ENCODE measurements at regions not wholly inside any gene's neighbourhood (a gene's known extent, or its start where the extent isn't known, plus 50 kb on each side); places are given as distances from the start of the nearest gene placed in this dataset.
"Not testable (repeated sequence)": the region's sequence is repeated elsewhere in the genome, so short reads cannot be mapped to it uniquely, and the experiment has no call there.

DNA sequence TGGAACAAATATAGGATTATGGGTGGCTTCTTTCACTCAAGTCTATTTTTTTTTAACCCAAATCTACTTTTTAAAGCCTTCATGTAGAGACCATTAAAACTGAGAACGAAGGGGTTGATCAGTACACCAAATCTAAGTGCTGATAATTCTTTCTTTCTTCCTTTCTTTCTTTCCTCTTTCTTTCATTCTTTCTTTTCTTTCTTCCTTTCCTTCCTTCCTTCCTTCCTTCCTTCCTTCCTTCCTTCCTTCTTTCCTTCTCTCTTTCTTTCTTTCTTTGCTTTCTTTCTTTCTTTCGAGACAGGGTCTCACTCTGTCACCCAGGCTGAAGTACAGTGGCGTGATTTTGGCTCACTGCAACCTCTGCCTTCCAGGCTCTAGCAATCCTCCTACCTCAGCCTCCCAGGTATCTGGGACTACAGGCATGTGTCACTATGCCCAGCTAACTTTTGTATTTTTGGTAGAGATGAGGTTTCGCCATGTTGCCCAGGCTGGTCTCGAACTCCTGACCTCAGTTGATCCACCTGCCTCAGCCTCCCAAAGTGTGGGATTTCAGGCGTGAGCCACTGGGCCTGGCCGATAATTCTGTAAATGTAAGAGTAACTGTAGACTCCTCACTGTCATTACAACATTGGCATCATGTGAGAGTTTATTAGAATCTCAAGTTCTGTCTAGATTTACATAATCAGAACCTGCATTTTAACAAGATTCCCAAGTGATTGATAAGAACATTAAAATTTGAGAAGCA, 236.4 kb downstream of the TFEC start:
- DNase-seq (ENCODE audit: low read depth in 2 of 3, low spot score in 1 of 3), result no peak

DNA sequence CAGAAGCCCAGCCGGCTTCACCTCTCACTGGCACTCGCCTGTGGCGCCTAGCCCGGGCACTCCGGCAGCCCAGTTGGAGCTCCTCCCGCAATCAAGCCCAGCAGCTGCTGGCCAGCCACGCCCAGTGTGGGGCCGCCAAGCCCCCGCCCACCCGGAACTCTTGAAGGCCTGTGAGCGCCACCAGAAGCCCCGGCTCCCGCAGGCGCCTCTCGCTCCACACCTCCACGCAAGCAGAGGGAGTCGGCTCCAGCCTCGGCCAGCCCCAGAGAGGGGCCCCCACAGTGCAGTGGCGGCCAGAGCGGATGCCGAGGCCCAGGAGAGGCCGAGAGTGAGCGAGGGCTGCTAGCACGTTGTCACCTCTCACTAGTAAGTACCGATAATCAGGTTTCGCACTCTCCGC, 240.7 kb downstream of the TFEC start:
- DNase-seq (ENCODE audit: low read depth in 2 of 3, low spot score in 1 of 3), result no peak

DNA sequence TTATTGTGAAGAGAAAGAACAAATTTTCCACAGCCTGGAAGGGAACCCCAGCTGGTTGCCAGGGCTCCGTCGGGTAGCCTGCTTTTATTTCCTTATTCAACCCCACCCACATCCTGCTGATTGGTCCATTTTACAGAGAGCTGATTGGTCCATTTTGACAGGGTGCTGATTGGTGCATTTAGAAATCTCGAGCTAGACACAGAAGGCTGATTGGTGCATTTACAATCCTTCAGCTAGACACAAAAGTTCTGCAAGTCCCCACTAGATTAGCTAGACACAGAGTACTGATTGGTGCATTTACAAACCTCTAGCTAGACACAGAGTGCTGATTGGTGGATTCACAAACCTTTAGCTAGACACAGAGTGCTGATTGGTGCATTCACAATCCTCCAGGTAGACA, 241.1 kb downstream of the TFEC start:
- not testable (repeated sequence) for DNase-seq (ENCODE audit: low read depth in 2 of 3, low spot score in 1 of 3)

DNA sequence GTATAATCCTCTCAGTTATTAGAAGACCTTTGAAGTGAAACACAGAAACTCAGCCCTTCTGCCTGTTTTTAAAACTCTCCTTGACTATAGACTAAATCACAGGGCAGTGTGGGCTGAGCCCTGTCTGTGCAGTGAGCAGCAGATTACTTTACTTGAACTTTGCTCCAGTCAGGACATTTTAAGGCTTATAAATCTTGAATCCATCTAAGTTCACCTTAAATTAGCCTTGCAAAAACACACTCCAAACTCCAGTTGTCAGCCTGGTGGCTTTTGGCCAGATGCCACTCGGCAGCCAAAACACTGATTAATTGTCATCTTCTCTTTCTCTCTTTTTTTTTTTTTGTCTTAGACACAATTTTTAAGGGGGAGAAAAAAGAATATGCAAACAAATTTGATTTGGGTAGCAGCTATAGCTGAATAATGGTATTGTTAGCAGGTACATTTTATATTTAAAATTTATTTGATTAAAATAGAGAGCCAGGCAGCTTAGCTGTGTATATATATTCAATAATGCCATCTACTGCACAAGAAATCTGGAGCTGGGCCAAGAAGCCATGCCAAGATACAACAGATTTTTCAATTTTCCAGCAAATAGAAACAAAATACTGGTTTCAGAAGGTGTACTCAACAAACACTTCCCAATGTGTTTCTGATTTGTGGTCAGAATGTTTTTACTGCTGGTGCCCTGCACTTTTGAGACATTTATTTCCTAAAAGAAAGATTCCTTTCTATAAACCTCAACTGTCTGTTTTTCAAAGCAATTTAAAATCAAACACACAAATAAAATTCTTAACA, 247.7 kb downstream of the TFEC start:
- no peak for DNase-seq (ENCODE audit: low read depth in 2 of 3, low spot score in 1 of 3)

DNA sequence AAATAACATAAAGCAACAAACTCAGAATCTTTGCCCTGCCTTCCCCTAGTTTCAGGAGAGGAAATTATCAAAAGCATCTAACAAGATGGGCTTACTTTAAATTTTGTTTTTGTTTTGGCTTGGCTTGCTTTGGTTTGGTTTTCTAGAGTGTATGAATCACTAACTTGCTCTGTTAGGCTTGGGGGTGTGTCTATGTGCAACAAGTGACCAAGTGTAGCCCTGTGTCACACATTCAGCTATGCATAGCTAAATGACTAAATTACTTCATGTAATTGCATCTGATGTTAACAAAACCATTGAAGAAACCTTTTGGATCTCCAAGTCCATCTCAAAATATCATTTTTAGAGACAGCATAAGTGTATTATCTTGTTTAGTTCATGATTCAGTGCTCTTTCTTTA, 251.0 kb downstream of the TFEC start:
- no peak for DNase-seq (ENCODE audit: low read depth in 2 of 3, low spot score in 1 of 3)

DNA sequence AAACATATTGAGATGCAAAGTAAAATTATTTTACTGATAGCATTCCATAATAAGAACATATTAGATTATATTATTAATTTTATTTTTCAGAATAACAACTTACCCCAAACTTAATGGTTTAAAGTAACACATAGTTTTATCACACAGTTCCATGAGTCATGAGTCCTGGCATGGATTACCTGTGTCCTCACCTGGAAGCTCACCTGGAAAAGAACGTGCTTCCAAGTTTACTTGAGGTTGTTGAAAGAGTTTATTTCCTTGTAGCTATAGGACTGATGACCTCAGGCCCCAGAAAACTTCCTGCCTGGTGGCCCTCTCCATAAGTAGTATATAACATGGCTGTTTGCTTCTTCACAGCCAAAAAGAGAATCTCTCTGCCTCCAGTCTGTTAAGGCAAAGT, 254.6 kb downstream of the TFEC start:
- no peak for DNase-seq (ENCODE audit: low read depth in 2 of 3, low spot score in 1 of 3)

DNA sequence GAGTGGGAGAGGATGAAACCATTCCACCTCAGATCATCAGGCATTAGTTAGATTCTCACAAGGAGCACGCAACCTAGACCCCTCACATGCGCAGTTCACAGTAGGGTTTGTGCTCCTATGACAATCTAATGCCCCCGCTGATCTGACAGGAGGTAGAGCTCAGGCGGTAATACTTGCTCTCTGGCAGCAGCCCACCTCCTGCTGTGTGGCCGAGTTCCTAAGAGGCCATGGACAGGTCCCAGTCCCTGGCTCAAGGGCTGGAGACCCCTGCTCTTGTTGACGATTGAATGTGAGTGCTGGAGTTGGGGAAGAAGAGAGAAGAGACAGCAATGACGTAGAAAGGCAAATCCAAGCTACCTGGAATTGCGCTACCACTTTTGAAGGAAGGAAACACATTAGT, 267.2 kb downstream of the TFEC start:
- no peak for DNase-seq (ENCODE audit: low read depth in 2 of 3, low spot score in 1 of 3)

DNA sequence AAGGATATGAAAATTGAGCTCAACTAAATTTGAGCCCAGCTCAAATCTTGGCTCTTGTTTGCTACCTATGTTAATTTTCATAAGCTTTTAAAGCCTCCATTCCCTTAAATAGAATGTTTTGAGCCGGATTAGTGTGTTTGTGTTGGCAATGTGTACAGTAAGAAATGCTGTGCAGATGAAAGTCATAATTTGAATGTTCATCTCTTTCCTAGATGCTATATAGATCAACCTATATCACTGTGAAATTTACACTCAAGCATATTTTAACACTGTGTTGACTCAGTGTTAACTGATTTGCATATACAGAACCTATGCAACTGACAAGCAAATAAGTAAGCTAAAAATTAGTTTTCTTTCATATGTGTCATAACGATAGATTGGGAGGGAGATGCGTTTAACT, 272.5 kb downstream of the TFEC start:
- no peak for DNase-seq (ENCODE audit: low read depth in 2 of 3, low spot score in 1 of 3)

DNA sequence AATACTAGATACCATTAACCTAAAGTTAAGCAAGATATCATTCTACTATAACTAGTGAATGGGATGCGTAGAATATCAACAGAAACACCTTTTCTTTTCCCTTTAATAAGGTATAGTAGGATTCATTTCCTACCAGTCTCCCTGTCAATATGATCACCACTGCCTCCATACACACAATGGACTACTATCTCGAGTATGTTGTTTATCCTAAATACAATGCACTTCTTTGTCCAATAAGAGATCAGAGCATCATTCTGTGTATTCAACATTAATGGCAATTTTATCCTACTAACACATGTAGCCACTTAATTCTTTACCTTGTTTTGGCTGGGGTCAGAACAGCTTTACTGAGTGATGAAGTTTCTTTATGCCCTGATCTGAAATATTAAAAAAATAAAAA, 276.3 kb downstream of the TFEC start:
- DNase-seq (ENCODE audit: low read depth in 2 of 3, low spot score in 1 of 3), result no peak

DNA sequence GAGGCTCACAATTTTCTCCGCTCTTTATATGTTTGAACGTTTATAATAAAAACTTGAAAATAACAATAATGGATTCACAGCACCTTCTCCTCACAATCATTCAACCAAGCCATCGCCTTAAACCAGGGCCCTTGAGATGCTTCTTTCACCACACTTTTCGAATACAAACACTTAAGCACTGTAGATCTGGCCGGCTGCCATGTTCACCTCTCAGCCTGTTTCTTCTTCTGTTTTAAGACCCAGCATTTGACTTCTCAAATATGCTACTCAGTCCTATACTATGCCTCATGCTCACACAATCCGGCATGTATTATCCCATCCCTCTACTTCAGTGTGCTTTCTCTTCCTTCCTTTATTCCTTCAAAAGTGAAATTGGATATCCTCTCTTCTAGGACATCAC, 280.6 kb downstream of the TFEC start:
- no peak for DNase-seq (ENCODE audit: low read depth in 2 of 3, low spot score in 1 of 3)

DNA sequence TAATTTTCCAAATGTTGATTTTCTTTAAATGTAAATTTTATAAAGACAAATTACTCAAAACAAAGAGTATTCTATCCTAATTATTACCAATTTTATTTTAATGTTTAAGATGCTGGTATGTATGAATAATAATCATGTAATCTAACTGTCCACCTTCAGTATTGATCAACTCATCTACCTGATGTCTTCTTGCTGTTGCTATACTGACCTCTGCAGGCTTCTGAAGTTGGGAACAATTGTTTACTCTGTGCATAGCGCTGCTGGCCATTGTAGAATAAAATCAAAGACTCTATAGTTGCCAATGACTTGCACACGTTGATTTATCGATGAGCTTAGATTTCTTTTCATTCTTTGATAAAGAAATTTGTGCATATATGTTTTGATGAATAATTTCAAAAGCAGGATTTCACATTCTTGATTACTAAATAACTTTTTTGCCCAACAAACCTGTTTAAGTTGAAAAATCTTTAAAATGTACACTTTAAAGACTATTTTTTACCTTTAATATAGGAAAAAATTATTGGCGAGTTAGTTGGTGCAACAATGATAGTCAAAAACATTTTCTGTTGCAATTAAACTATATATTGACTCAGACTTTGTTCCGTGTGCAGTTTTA, 282.3 kb downstream of the TFEC start:
- DNase-seq (ENCODE audit: low read depth in 2 of 3, low spot score in 1 of 3), result no peak

DNA sequence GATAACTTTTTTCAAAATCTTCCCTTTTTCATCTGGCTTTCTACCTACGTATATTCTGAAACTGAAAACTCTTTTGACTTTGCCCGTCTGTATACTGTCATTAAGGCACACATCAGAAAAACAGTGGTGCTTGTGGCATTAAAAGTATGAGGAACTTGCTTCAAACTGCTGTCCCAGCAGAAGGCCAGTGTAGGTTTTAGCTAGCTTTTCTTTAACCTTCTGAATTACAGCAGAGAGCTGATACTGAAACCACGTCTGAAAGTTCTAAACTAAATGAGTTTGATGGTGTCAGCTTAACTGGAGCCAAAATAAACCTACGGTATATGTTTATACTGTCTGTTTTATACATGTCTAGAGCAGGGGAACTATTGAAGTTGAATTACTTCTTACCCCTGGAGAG, 283.4 kb downstream of the TFEC start:
- no peak for DNase-seq (ENCODE audit: low read depth in 2 of 3, low spot score in 1 of 3)

DNA sequence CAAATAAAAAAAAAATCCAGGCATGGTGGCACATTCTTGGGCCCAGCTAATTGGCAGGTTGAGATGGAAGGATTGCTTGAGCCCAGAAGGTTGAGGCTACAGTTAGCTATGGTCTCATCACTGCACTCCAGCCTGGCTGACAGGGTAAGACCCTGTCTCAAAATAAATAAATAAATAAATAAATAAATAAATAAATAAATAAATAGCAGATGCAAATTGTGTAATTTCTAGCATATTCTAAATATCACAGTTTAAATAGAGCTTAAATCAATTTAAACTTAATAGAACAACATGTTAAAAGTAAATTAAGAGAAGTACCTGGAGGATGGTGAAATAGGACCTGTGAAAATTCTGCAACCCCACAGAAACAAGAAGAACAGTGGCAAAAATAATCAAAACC, 290.5 kb downstream of the TFEC start:
- DNase-seq (ENCODE audit: low read depth in 2 of 3, low spot score in 1 of 3), result no peak

DNA sequence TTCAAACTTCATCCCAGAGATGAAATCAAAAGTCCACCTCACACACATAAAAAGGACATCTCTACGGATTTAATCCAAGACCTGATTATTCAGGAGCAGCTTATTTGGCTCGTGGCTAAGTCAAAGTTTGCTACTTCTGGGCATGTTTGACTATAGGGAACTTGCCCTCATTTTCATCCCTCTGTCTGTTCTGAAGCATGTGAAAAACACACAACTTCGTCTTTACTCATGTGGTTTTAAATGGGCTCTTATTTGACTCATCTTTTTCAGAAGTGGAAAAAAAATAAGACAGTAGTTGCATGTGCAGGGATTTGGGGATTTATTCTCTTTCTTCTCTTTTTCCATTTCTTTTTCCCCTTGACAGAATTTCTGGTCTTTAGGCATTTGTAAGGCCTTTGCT, 295.9 kb downstream of the TFEC start:
- no peak for DNase-seq (ENCODE audit: low read depth in 2 of 3, low spot score in 1 of 3)

DNA sequence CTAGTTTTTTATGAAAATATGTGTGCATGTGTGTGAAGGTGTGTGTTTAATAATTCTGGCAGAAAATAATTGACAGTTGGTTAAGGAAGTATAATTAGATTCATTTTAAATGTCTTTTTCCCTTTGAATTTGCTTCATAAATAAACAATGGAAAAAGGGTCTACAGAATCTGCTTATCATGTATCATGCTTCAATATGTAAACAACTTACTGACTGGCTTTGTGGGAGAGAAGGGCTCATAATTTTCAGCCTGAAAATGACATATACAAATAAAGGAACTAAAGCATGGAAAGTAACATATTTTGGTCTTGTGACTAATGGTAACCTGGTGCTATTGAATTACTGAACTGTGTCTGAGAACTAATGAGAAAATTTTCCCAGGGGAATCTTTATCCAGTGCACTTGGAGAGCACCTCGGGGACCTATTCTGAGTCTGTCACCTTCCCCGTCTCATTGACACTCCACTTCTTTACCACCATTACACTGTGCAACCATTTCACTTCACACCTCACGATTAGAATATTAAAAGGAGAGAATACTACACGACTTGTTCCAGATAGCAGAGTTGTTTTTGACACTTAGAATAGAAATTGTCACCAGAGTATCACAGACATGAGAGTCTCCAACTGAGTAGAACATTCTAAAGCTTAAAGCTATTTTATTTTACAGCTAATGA, 298.6 kb downstream of the TFEC start:
- DNase-seq (ENCODE audit: low read depth in 2 of 3, low spot score in 1 of 3), result no peak

DNA sequence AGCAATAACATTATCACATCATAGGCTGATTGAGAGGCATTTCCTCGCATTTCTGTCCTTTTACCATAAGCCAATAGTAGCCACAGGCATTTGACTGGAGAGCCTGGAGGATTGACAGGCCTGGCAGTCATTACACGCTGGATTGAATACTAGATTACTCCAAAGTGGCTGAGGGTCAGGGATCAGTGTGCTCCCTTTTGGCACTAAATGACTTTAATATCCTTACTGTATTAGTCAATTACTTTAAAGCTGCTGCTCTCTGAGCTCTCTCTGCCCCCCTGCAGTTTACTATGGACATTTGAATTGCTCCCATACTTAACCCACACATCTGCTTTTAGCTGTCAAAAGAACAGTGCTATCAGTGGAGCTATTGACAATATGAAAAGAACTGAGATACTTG, 302.0 kb downstream of the TFEC start:
- DNase-seq (ENCODE audit: low read depth in 2 of 3, low spot score in 1 of 3), result no peak

DNA sequence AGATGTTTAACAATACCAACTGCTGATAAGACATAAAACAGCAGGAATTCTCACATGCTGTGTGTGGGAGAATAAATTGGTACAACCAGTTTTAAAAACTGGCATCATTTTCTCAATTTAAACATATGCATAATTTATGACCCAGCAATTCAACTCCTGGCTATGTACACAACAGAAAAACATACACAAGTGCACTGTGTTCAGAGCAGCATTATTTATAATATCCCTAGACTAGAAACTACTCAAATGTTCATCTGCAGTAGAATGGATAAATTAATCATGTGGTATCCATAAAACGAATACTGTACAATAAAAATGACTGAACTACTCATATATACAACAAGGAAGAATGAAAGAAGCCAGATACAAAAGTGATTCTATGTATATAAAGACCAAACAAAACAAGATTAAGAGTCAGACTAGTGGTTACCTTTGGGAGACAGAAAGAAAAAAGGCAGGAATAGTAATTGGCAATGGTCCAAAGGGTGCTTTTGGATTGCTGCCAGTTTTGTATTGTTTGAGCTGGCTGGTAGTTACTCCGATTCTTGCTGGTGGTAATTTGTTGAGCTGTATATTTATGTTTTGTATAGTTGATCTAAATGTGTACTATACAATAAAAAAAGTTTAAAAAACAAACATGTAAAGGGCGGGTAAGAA, 306.0 kb downstream of the TFEC start:
- no peak for DNase-seq (ENCODE audit: low read depth in 2 of 3, low spot score in 1 of 3)

DNA sequence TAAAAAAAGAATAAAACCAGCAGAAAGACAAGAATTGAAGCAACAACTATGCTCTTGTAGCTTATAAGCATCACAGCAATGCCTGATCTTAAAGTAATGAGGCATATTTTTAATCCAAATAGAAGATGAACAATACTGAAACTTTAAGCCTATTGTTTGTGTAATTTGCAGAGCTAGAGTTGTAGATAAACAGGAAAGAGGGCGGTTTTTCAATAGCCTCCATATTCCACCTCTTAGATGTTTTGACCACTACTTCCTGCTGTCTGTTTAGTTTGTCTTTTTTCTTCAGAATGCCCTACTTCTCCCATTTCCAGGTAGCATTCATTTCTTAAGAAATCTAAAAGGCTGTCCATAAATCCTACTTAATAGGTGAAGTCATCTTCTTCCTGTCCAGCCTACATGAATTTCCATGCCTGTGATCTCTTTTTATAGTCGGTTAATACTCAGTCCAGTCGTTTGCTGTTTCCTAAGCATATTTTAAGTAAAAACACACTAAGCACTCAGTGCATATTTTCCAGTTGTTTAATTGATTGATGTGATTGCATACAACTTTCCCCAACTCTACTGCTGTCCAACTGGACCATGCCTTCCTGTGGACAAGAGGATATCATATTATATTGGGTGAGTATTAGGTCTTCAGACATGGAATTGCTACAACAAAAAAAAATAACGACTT, 308.1 kb downstream of the TFEC start:
- DNase-seq (ENCODE audit: low read depth in 2 of 3, low spot score in 1 of 3), result no peak

DNA sequence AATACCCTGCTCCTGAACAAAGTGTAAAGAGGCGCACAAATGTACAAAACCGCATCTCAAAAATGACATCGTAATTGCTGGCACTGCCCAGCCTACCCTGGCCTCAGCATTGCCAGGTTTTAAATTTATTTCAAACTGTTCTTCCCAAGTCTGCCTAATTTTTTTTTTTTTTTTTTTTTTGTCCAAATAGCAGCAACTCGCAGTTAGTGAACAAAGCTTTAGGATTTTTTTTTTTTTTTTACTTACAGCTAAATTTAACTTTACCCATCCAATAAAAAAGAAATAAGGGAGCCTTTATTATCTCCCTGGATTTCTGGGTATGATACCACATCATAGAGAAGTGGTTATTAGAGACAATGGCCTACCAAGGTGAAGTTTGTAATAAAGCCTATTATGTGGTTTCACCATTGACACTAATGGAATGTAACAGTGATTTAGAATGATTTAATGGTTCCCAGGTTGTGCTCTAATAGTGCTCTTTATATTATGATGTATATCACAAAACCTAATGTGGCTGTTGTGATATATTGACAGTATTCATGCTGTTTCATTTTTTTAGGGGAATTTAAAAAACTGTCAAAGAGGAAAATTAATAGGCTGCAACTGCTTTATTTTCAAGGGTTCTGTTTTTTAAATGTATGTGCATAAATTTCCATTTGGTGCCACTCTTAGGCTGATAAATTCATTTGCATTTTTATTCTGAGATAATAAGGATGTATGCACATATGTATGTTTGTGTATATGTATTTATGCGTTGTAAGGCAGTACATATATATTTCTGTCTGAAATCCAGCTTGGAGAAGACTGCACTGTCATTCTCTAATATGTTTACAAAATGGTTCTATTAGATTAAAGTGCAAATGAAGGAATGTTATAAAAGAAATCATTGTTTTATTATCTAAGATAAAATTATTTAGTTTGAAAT, 309.0 kb downstream of the TFEC start:
- DNase-seq (ENCODE audit: low read depth in 2 of 3, low spot score in 1 of 3), result no peak

DNA sequence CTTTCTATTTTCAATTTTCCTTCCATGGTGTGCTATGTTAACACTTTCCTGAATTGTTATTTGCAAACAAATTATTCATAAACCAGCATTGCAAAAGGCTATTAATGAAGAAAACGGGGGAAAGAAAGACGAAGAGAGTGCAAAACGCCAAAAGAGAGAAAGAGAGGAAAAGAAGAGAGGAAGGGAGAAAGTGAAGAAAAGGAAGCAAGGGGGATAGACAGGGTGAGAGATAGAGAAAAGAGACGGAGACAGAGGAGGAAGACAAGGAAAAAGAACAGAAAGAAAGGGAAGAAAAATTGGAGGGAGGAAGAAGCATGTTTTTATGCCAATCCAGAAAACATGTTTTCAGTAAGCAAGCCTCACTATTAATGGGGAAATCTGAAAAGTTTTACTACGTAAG, 310.6 kb downstream of the TFEC start:
- no peak for DNase-seq (ENCODE audit: low read depth in 2 of 3, low spot score in 1 of 3)
